Endometrial microvascular endothelial cells (primary cell): ENCODE measurements at regions not wholly inside any gene's neighbourhood (a gene's known extent, or its start where the extent isn't known, plus 50 kb on each side); places are given as distances from the start of the nearest gene placed in this dataset.

Source experiments
- in situ Hi-C: cut with HindIII; loops from 2 replicates; pipeline ENCODE4 v1.10.0; 2017; ENCODE audit warnings: low sequenced_read_pairs, low pct_unique_long_range_greater_than_20kb; ENCODE audit errors: inconsistent ontology term

GRCh38 chr13:59178344-59178743 lies 985.4 kb downstream of the DIAPH3 start:
- in situ Hi-C loops: no loop called here

GRCh38 chr13:59182241-59182640 lies 981.5 kb downstream of the DIAPH3 start:
- in situ Hi-C loops: no loop called here

GRCh38 chr13:59197397-59197796 lies 966.3 kb downstream of the DIAPH3 start:
- in situ Hi-C loops: no loop called here

- in situ Hi-C loops: no loop called here
Measured at GRCh38 chr13:59201841-59202240, 961.9 kb downstream of the DIAPH3 start.

GRCh38 chr13:59203855-59204254 lies 959.9 kb downstream of the DIAPH3 start:
- in situ Hi-C loops: no loop called here

- in situ Hi-C loops: no loop called here
Measured at GRCh38 chr13:59205501-59205900, 958.2 kb downstream of the DIAPH3 start.

GRCh38 chr13:59208405-59209195 lies 955.1 kb downstream of the DIAPH3 start:
- in situ Hi-C loops: no loop called here

- in situ Hi-C loops: no loop called here
Measured at GRCh38 chr13:59210543-59210942, 953.2 kb downstream of the DIAPH3 start.

GRCh38 chr13:59211606-59212005 lies 952.1 kb downstream of the DIAPH3 start:
- in situ Hi-C loops: no loop called here

GRCh38 chr13:59229401-59229800 lies 934.3 kb downstream of the DIAPH3 start:
- in situ Hi-C loops: no loop called here

GRCh38 chr13:59229861-59230260 lies 933.9 kb downstream of the DIAPH3 start:
- in situ Hi-C loops: no loop called here

GRCh38 chr13:59230484-59231264 lies 933.1 kb downstream of the DIAPH3 start:
- in situ Hi-C loops: no loop called here

- in situ Hi-C loops: no loop called here
Measured at GRCh38 chr13:59236309-59236919, 927.3 kb downstream of the DIAPH3 start.

GRCh38 chr13:59236944-59237343 lies 926.8 kb downstream of the DIAPH3 start:
- in situ Hi-C loops: no loop called here

GRCh38 chr13:59247171-59247570 lies 916.6 kb downstream of the DIAPH3 start:
- in situ Hi-C loops: no loop called here

- in situ Hi-C loops: no loop called here
Measured at GRCh38 chr13:59250336-59251189, 913.2 kb downstream of the DIAPH3 start.

- in situ Hi-C loops: no loop called here
Measured at GRCh38 chr13:59259165-59260000, 904.3 kb downstream of the DIAPH3 start.

GRCh38 chr13:59261928-59262488 lies 901.7 kb downstream of the DIAPH3 start:
- in situ Hi-C loops: no loop called here
